K562 (cell line): ENCODE measurements at regions not wholly inside any gene's neighbourhood (a gene's known extent, or its start where the extent isn't known, plus 50 kb on each side); places are given as distances from the start of the nearest gene placed in this dataset.

ENCODE experiments used
- ATAC-seq: fragments of 200-7000 bp; cut with Tn5 transposase; 3 replicates; pipeline ENCODE4 v1.9.1; 2020; ENCODE audit warnings: moderate library complexity
- BruUV-seq: library from RNA; stranded (reverse); fragments of 400-500 nt; replicated peaks from 2 replicates; lab custom pipeline; 2021; lab: Mats Ljungman, UMichigan
- CTCF ChIA-PET: fragments of 300-600 bp; formaldehyde crosslinking; extraction: SDS; loops from one replicate; lab custom pipeline; 2021; ENCODE audit warnings: low intra/inter-chr PET ratio; lab: Yijun Ruan, JAX
- POLR2A ChIA-PET: fragments of 300-600, 350-650 bp; sonication (Branson Sonifier 250); formaldehyde crosslinking; extraction: SDS; loops from one replicate; lab custom pipeline; 2021; ENCODE audit warnings: antibody characterized with exemption, inconsistent platforms; lab: Yijun Ruan, JAX
- DNase-seq, 4 experiments: peaks; one replicate each; pipeline versions ENCODE4 v3.0.0 to v3.0.0-alpha.2; 2011 to 2018; ENCODE audit warnings: low spot score in 3 of 4, mixed read lengths in 3 of 4; ENCODE audit errors: extremely low read depth in 1 of 4
- FAIRE-seq: peaks from 2 replicates; lab custom pipeline; 2011; peaks lifted over from hg19 to GRCh38; lab: Jason Lieb, UNC
- H2AFZ ChIP-seq: 2 replicates; pipeline ENCODE4 v1.6.0; 2011; ENCODE audit warnings: low read depth, low read length, control low read depth, inconsistent platforms
- H3K27ac ChIP-seq: fragments of 200-600 bp; 3 replicates; pipeline ENCODE4 v1.8.0; 2011; ENCODE audit warnings: low read depth, mild to moderate bottlenecking, control low read depth, inconsistent platforms, low read length, moderate library complexity, mixed read lengths; ENCODE audit errors: extremely low read depth
- H3K27me3 ChIP-seq, 2 experiments: fragments of 300-600 bp in 1 of 2; 2 replicates in 1 of 2; 3 replicates in 1 of 2; pipeline versions ENCODE4 v1.6.0 to v1.8.0; 2011; ENCODE audit warnings: inconsistent platforms in 2 of 2, low read length in 2 of 2, mild to moderate bottlenecking in 1 of 2, mixed read lengths in 1 of 2, moderate library complexity in 1 of 2; ENCODE audit not compliant: control insufficient read depth in 2 of 2, insufficient read depth in 2 of 2
- H3K36me3 ChIP-seq: fragments of 300-600 bp; 3 replicates; pipeline ENCODE4 v1.8.0; 2011; ENCODE audit warnings: mild to moderate bottlenecking, low read length, inconsistent platforms; ENCODE audit not compliant: control insufficient read depth, insufficient read depth
- H3K4me1 ChIP-seq, 2 experiments: fragments of 200-600 bp in 1 of 2; replicated peaks in 1 of 2; 2 replicates in 1 of 2; 3 replicates in 1 of 2; pipeline versions ENCODE4 v1.5.1 to v1.8.0; 2011; ENCODE audit warnings: inconsistent platforms in 2 of 2, low read length in 2 of 2, mild to moderate bottlenecking in 1 of 2, mixed read lengths in 1 of 2, moderate library complexity in 1 of 2; ENCODE audit not compliant: control insufficient read depth in 2 of 2, insufficient read depth in 2 of 2
- H3K4me2 ChIP-seq: 2 replicates; pipeline ENCODE4 v1.6.1; 2011; ENCODE audit warnings: low read length, control low read depth, inconsistent platforms, mixed read lengths; ENCODE audit not compliant: insufficient read depth
- H3K4me3 ChIP-seq: fragments of 200-600 bp; sonication (generic), shearing (Covaris generic); 2 replicates; pipeline ENCODE4 v1.5.1; 2016; ENCODE audit warnings: control low read depth, inconsistent platforms
- H3K79me2 ChIP-seq: fragments of 200-600 bp; 3 replicates; pipeline ENCODE4 v1.8.0; 2011; ENCODE audit warnings: low read length, inconsistent platforms; ENCODE audit not compliant: control insufficient read depth, insufficient read depth
- H3K9ac ChIP-seq, 2 experiments: 2 replicates each; pipeline versions ENCODE4 v1.6.0 to v1.6.1; 2011; ENCODE audit warnings: low read depth in 2 of 2, low read length in 2 of 2, control low read depth in 1 of 2, inconsistent platforms in 1 of 2, mild to moderate bottlenecking in 1 of 2, mixed read lengths in 1 of 2; ENCODE audit not compliant: insufficient read depth in 1 of 2
- H3K9me1 ChIP-seq: one replicate; pipeline ENCODE4 v1.6.0; 2011; ENCODE audit warnings: inconsistent platforms, mild to moderate bottlenecking, low read length, moderate library complexity; ENCODE audit not compliant: control insufficient read depth, insufficient read depth
- H3K9me3 ChIP-seq: replicated peaks from 2 replicates; pipeline ENCODE4 v1.5.1; 2011; ENCODE audit warnings: low read depth, low read length, inconsistent platforms; ENCODE audit not compliant: control insufficient read depth, insufficient read depth
- H4K20me1 ChIP-seq: replicated peaks from 2 replicates; pipeline ENCODE4 v1.6.1; 2011; ENCODE audit warnings: low read length, inconsistent platforms, mixed read lengths; ENCODE audit not compliant: control insufficient read depth, insufficient read depth
- HNRNPK ChIP-seq: fragments of 200-400 bp; formaldehyde crosslinking; IDR thresholded peaks from one replicate; pipeline ENCODE4 v1.6.1; 2018; ENCODE audit warnings: mild to moderate bottlenecking, low read depth, low read length; ENCODE audit not compliant: poor library complexity, severe bottlenecking
- MED1 ChIP-seq: sonication (generic); formaldehyde crosslinking; IDR thresholded peaks from 2 replicates; pipeline ENCODE4 v1.8.1; 2023; ENCODE audit warnings: missing genetic modification reagents, borderline replicate concordance
- NCOA1 ChIP-seq: fragments of 450-650 bp; IDR thresholded peaks from 2 replicates; pipeline ENCODE4 v1.6.1; 2016; ENCODE audit warnings: low read depth
- OTX1 ChIP-seq: fragments of 450-650 bp; formaldehyde crosslinking; IDR thresholded peaks from 2 replicates; pipeline ENCODE4 v1.4.0; 2022; ENCODE audit warnings: mild to moderate bottlenecking
- PRPF4 ChIP-seq: fragments of 200-400 bp; formaldehyde crosslinking; IDR thresholded peaks from one replicate; pipeline ENCODE4 v1.6.1; 2017; ENCODE audit warnings: low read length, low read depth, mild to moderate bottlenecking; ENCODE audit not compliant: insufficient read depth, poor library complexity, severe bottlenecking
- RBM14 ChIP-seq: fragments of 200-400 bp; formaldehyde crosslinking; IDR thresholded peaks from 2 replicates; pipeline ENCODE4 v1.6.1; 2018; ENCODE audit warnings: low read depth, mild to moderate bottlenecking, low read length, moderate library complexity, borderline replicate concordance; ENCODE audit not compliant: insufficient read depth
- ZFP36 ChIP-seq: fragments of 150-350 bp; IDR thresholded peaks from 2 replicates; pipeline ENCODE4 v1.6.1; 2018; ENCODE audit warnings: low read length, low read depth; ENCODE audit not compliant: partially characterized antibody
- ZNF239 ChIP-seq: fragments of 250-450 bp; sonication (Bioruptor Pico); IDR thresholded peaks from 2 replicates; pipeline ENCODE4 v1.4.0; 2020; ENCODE audit warnings: mild to moderate bottlenecking
- ZNF263 ChIP-seq: sonication (generic); formaldehyde crosslinking; IDR thresholded peaks from 2 replicates; pipeline ENCODE4 v1.8.0; 2022; ENCODE audit warnings: mild to moderate bottlenecking, missing genetic modification reagents, borderline replicate concordance
- in situ Hi-C: fragments of 300-500 bp; cut with MboI; formaldehyde crosslinking; loops from 4 replicates; pipeline ENCODE4 v1.15.0; 2018; ENCODE audit warnings: inconsistent platforms, mixed read lengths
- intact Hi-C: fragments of 100-400 bp; cut with micrococcal nuclease; formaldehyde crosslinking; loops from 2 replicates; pipeline ENCODE4 v1.14.2; 2022
- TF ChIP-seq, protein P1 (sequence below), 2 experiments: IDR thresholded peaks in 1 of 2; conservative IDR thresholded peaks in 1 of 2; 2 replicates each; pipeline ENCODE4 v1.6.1; 2016; ENCODE audit warnings: low read depth in 2 of 2, mild to moderate bottlenecking in 1 of 2, missing compliant biosample characterization in 1 of 2, missing genetic modification characterization in 1 of 2, moderate library complexity in 1 of 2
- TF ChIP-seq, protein P2 (sequence below), 3 experiments: IDR thresholded peaks in 2 of 3; conservative IDR thresholded peaks in 1 of 3; 2 replicates each; pipeline ENCODE4 v1.5.1; 2011 to 2012; ENCODE audit warnings: low read length in 3 of 3, mild to moderate bottlenecking in 3 of 3, control low read depth in 2 of 3, improper control_type of control experiment in 1 of 3, inconsistent platforms in 1 of 3, low read depth in 1 of 3, mixed read lengths in 1 of 3, moderate library complexity in 1 of 3; ENCODE audit not compliant: insufficient read depth in 2 of 3

DNA sequence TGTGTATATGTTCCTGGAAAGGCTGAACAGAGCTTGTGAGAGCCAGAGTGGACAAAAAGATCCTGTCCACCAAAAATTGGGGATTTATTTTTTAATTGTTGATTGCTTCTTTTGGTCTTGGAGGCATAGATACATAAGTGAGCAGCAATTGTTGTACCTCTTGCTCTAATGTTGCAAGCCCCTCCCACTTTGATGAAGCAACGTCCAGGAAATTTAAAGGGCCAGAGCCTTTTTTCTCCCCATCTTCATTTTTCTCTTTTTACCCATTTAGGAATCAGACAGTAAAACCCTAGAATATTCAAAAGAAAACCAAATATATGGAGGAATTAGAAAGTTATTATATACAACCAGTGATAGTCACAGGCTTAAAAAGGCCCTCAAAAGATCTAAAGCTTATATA, 871.8 kb upstream of the NRXN1 start (continued):
- TF ChIP-seq, protein P1, sequence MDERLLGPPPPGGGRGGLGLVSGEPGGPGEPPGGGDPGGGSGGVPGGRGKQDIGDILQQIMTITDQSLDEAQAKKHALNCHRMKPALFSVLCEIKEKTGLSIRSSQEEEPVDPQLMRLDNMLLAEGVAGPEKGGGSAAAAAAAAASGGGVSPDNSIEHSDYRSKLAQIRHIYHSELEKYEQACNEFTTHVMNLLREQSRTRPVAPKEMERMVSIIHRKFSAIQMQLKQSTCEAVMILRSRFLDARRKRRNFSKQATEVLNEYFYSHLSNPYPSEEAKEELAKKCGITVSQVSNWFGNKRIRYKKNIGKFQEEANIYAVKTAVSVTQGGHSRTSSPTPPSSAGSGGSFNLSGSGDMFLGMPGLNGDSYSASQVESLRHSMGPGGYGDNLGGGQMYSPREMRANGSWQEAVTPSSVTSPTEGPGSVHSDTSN (CRISPR knock-in tag; IDR thresholded peaks at IDR 0.05; ENCODE audit: low read depth): no peak
- TF ChIP-seq, protein P1 (tag; conservative IDR thresholded peaks at IDR 0.05; ENCODE audit: low read depth): no peak

DNA sequence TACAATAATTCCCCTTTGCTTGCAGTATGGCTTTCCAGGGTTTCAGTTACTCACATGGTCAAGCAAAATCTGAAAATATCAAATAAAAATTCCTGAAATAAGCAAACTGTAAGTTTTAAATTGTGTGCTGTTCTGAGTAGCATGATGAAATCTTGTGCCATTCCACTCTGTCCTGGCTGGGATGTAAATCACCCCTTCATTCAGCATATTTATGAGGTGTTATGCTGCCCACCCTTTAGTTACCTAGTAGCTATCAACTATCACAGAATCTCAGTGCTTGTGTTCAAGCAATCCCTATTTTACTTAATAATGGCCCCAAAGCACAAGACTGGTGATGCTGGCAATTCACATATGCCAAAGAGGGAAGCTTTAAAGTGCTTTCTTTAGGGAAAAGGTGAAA, 867.7 kb upstream of the NRXN1 start:
- Histone ChIP-seq H3K4me3 (no peak overlapping the region), H3K9me1 (no peaks in the 10 kb centered on the region), H4K20me1 (no peaks in the 10 kb centered on the region), H3K4me1 (no peaks in the 10 kb centered on the region), H3K27me3 (no peaks in the 10 kb centered on the region), H2AFZ (no peak overlapping the region), H3K79me2 (no peaks in the 10 kb centered on the region), H3K27ac (no peak overlapping the region), H3K36me3 (no peaks in the 10 kb centered on the region), H3K9me3 (no peaks in the 10 kb centered on the region), H3K9ac (no peak overlapping the region), H3K4me2 (no peak overlapping the region)
- in situ Hi-C loops: no loop called here
- ATAC-seq (no peak), FAIRE-seq (no peak), DNase-seq (no peak)
- intact Hi-C loops: no loop called here
- TF ChIP-seq HNRNPK (no peak), ZNF263 (no peak), NCOA1 (no peak), RBM14 (no peak), PRPF4 (no peak), MED1 (no peak), ZFP36 (no peak), OTX1 (no peak), ZNF239 (CRISPR knock-in tag) (no peak)
- TF ChIP-seq, protein P2, sequence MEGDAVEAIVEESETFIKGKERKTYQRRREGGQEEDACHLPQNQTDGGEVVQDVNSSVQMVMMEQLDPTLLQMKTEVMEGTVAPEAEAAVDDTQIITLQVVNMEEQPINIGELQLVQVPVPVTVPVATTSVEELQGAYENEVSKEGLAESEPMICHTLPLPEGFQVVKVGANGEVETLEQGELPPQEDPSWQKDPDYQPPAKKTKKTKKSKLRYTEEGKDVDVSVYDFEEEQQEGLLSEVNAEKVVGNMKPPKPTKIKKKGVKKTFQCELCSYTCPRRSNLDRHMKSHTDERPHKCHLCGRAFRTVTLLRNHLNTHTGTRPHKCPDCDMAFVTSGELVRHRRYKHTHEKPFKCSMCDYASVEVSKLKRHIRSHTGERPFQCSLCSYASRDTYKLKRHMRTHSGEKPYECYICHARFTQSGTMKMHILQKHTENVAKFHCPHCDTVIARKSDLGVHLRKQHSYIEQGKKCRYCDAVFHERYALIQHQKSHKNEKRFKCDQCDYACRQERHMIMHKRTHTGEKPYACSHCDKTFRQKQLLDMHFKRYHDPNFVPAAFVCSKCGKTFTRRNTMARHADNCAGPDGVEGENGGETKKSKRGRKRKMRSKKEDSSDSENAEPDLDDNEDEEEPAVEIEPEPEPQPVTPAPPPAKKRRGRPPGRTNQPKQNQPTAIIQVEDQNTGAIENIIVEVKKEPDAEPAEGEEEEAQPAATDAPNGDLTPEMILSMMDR (IDR thresholded peaks at IDR 0.05 in 2 of 3, conservative IDR thresholded peaks at IDR 0.05 in 1 of 3; ENCODE audit: insufficient read depth in 2 of 3, low read depth in 1 of 3, low read length in 3 of 3): no peak
- CTCF ChIA-PET: no interaction called here
- BruUV-seq: no TSS peak
- POLR2A ChIA-PET: no interaction called here
